ENCODE measurements at regions not wholly inside any gene's neighbourhood (a gene's known extent, or its start where the extent isn't known, plus 50 kb on each side); places are given as distances from the start of the nearest gene placed in this dataset.
"Not testable (repeated sequence)": the region's sequence is repeated elsewhere in the genome, so short reads cannot be mapped to it uniquely, and the experiment has no call there.

DNA sequence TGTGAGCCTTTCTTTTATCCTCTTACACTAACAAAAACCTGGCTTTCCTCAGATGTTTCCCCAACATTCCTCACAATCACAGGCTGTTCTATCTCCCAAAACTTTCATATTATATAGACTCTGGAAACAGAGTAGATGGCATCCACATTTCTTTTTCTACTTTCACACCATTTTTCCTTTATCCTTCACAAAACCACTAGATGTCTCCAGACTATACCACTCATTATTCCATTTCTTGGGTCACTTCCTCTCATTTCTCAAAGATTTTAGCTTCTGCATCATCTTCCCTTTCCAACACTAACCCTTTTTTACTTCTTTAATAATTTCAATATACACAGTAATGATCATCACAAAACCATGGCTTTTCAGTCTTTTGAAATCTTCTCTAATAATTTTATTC is 286.0 kb upstream of the DEPDC1 start:
- no peak for DNase-seq (ENCODE audit: low spot score)

DNA sequence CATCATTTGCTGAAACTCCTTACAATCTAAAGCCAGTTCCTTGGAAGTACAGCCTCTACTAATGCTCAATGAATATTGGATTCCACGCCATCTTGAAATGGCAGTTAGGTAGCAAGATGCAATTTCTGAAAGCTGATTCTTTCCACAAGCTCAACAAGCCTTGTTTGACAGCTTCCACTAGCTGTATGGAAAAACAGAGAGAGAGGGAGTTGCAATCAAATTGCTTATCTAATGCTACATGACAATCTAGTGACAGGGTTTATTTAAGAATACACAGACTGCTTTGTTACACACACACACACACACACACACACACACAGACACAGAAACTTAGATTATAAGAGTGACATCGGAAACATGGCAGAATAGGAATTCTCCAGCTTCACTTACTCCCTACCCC is 288.4 kb upstream of the DEPDC1 start:
- no peak for DNase-seq (ENCODE audit: low spot score)

DNA sequence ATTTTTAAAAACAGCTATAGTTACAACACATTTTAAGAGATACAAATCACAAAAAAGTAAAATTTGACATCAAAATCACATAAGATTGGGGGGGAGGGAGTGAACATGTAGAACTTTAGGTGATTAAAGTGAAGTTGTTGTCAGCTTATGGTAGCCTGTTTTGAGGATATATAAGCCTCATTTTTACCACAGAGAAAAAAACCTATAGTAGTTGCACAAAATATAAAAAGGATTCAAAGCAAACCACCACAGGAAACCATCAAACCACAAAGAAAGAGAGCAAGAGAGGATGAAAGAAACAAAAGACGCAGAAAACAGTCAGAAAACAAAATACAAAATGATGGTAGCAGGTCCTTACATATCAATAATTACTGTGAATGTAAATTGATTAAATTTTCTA is 291.9 kb upstream of the DEPDC1 start:
- DNase-seq (ENCODE audit: low spot score): no peak

DNA sequence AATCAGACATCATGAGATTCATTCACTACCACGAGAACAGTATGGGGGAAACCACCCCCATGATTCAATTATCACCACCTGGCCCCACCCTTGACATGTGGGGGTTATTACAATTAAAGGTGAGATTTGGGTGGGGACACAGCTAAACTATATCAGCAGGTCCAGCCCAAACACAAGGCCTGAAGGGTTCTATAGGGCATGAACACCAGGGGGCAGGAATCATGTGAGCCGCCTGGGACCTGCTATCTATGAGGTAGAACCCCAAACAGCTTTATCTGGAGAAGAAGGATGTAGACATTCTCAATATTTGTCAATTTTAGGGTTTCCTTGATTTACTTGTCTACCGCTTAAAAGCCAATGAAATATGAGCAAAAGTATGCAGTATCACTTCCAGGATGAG is 294.9 kb upstream of the DEPDC1 start:
- no peak for DNase-seq (ENCODE audit: low spot score)

DNA sequence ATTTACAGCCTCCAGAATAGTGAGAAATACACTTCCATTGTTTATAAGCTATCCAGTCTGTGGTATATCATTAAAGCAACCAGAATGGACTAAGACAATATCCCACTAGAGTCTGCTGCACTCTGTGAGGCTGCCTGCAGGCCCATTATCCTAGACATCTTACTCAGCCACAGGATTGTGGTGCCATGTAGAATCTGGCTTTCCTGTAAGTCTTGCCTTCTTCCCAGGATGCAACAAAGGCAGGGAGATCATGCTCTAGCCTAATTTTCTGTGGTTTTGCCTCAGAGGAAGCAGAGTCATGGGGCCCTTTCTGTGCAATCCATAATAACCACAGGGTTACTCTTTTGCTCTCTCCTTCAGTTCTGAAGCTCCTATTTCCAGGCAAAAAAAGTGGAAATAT is 299.1 kb upstream of the DEPDC1 start:
- DNase-seq (ENCODE audit: low spot score): no peak

DNA sequence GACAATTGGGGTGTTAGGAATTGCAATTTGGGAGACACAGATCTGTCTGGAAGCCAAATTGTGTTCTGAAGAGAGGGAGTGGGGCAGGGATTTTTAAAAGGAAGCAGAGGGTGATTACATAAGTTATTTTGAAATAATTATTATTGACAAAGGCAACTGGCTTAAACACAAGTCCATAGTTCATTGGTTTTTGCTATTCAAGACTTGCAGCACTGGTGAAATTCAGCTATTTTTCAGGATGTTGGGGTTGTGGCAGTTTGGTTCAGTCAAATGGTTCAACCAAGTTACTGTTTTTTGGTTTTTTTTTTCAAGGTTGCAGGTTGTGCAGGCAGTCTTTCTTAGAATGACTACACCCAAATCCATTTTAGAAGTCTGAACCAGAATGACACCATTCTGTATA is 300.0 kb upstream of the DEPDC1 start:
- no peak for DNase-seq (ENCODE audit: low spot score)

DNA sequence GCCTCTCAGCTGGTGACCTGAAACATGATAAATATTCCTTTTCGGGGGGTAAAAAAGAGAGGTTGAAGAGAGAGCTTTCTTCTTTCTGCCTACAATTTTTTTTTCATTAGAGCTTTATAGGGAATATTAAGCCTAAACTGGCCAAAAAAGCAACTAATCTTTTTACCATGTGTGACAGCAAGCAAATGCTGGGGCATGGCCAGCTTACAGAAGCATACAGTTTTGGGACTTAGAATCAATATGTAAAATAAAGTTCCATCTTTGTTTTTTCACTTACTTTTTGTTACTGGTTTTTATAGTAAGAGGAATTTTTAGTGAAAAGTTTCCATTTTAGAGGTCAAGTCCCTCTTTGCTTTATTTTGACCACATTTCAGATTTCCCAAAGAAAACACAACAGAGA is 301.2 kb upstream of the DEPDC1 start:
- DNase-seq (ENCODE audit: low spot score): no peak

DNA sequence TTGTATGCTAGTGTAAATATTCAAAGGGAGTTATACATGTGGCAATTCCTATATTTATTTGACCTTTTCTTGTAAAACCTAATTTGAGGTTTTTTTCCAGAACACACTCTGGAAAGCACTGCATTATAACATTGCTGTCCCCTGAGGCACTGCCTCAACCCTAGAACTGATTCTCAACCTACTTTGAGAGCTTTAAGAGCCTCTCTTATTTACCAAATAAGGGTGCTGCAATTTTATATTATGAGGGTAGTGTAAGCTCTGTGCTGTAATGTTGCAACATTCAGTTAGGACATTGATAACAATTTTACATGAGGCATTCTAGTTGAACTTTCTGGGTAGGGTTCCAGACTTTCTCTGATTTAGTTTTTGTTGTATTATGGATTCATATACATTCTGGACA is 302.2 kb upstream of the DEPDC1 start:
- DNase-seq (ENCODE audit: low spot score): no peak

DNA sequence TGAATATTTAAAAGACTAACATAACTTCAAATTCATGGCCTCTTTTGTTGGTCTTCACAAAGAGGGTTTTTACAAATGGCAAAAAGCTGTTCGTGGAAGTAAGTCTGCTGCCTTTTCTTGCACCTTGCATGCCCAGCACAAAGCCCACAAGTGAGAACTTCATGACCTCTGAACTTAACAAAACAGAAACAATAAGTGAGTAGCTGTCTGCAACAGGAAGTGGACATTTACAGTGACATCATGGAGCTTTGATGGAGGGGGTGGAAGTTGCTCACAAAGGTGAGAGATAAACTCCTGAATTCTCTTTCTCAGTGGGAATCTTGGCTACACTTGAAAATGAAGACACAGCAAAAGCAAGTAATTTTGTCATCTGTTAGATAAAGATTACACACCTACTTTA is 303.3 kb upstream of the DEPDC1 start:
- DNase-seq (ENCODE audit: low spot score): no peak

DNA sequence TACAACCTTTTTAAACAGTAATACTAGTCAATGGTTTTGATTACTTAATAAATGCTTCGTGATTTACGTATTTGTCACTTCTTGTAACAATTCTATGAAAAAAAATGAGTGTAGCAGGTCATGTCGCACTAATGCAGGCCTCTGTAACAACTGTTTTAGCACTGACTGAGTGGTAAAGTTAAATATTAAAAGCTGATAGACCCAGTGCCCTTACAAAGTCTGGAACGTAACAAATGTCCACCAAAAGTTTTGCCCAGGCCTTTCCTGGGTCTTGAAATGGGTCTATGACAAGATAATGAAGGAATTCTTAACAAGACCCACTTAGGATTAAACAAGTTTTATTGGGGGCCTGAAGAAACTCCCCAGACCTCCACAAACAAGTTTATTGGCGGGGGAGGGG is 304.6 kb upstream of the DEPDC1 start:
- DNase-seq (ENCODE audit: low spot score): no peak

DNA sequence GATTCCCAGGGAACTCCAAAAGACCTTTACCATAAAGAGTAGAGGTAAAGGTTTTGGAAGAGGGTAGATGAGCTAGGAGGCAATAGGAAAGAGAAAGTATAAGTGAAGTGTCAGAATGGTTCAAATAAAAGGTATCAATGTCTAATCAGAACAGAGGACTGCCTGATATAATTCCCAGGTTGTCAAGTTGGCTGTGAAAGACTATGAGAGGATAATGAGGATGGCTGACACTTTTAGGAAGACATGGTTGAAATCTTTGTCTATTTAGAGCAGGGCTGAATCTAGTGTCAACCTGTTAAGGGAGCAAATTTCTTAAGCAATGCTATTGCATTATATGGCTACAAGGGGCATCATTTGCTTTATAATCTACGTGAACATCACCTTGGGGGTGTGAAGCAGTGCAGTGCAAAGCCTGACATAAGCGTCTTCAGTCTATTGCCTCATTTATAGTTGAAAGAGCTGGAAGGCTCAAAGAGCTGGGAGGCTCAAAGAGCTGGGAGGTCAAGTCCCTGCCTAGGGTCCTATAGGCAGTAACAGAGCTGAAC is 308.3 kb upstream of the DEPDC1 start:
- DNase-seq (ENCODE audit: low spot score): no peak

DNA sequence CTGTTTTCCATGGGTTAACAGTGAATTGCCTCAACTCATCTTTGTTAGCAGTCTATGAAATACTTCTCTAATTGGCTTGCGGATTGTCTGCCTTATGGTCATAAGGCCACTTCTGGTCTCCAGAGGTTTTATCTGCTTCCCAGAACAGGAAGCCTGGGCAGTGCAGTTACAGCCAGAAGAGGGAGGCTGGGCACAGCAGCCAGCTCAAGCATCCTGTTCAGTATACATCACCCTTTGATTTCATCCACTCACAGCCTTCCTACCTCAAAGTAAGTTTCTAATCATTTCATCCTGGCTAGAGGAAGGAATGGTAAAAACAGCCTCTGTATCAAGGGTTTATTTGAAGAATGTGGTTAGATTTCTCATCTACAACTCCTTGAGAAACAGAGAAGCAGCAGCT is 311.5 kb upstream of the DEPDC1 start:
- no peak for DNase-seq (ENCODE audit: low spot score)

DNA sequence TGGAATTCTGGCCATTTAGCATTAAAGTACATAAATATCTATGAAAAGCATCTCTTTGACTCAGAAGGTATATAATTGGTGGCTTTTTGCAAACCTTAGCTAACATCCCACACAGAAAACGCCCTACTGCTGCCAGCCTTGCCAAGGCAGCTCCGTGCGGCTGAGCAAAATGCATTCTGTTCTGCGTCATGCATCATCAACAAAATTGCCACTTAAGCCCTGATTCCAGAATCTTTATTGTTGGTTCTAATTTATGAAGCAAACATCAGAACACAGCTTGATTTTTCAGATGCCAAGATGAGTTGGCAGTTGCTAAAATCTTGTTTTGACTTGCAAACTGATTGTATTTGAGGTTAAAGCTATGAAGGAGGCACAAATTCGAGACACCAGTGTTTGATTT is 314.9 kb upstream of the DEPDC1 start:
- DNase-seq (ENCODE audit: low spot score): no peak

DNA sequence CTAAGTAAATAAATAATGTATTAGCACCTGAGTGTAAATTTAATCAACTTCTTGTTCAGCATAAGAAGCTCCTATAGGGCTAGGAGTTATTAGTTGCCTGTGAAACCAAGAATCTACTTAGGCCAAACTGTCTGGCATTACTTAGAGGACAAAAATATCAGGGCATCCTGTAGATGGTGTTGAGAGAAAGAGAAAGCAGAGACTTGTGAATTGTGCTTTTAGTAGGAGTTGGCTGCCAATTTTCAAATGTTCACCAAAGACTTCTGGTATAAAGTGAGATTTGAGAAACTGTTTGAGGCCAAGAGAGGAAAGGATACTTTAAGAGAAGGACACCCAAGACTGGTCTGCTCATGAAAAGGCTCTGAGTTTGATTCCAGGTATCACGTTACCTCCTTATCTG is 315.5 kb upstream of the DEPDC1 start:
- DNase-seq (ENCODE audit: low spot score): no peak

DNA sequence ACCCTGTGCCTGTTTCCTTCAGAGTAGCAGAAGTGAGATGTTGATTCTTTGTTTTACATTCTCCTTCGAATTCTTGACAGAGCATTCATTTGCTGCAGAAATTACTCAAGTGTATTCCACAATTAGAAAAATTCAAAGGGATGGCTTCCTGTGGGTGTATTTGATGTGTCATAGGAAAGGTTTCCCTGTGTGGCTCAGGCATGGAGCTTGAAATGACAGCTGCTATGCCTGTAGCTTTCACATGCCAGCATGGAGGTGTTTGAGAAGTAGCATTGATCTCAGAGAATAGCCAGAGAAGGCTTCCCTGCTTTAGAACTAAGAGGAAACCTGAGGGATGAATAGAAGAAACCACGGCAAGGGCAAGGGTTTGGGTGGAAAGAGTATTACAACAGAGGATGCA is 317.2 kb upstream of the DEPDC1 start:
- DNase-seq (ENCODE audit: low spot score): no peak

DNA sequence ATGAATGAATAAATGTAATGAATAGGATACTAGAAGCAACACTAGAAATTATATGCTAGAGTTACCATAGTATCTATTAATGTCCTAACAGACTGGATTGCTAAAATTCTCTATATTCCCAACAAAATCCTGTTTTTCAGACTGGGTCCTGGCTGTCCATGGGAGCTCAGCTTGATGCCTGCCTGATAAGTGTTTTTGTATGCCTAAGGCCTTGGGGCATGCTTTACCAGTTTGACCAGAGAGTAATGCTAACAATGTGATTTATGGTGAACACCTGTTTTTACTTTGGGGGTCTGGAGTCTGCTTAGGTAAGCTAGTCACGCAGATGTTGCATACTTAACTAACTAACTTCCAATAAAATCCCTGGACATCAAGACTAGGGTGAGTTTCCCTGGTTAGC is 318.8 kb upstream of the DEPDC1 start:
- DNase-seq (ENCODE audit: low spot score): no peak

DNA sequence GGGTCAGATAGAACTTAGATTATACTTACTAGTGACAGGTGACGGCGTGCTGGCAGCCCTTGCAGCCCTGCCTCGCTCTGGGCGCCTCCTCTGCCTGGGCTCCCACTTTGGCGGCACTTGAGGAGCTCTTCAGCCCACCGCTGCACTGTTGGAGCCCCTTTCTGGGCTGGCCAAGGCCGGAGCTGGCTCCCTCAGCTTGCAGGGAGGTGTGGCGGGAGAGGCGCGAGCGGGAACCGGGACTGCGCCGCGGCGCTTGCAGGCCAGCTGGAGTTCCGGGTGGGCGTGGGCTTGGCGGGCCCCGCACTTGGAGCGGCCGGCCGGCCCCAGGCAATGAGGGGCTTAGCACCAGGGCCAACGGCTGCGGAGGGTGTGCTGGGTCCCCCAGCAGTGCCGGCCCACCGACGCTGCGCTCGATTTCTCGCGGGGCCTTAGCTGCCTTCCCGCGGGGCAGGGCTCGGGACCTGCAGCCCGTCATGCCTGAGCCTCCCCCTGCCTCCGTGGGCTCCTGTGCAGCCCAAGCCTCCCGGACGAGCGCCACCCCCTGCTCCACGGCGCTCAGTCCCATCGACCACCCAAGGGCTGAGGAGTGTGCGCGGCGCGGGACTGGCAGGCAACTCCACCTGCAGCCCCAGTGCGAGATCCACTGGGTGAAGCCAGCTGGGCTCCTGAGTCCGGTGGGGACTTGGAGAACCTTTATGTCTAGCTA is 320.8 kb upstream of the DEPDC1 start:
- not testable (repeated sequence) for DNase-seq (ENCODE audit: low spot score)

DNA sequence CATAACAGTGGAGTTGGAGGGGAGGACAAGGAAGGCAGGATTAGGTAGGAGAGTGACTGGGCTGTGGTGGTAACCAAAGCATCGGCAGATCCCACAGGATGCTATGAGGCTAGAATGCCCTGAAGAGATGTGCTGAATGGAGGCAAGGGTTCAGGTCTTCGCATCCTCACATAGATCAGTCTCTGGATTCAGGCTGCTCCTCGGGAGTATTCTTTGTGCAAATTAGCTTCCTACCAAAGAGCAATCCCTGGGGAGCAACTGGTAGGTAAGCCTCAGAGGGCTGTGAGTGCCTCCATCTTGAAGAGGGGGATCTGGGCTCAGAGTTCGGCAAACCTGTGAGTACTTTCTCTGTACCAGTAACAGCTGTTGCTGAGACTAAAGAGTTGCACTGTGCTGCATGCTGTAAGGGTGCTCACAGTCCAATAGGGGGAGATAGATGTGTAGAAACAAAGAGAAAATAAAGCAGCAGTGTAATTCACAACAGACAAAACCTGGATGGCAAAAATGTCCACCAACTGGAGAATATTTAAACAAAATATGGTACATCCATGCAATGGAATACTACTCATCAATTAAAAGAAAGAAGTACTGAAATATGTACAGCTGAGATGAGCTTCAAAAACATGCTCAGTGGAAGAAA is 322.4 kb upstream of the DEPDC1 start:
- peak; percentile 4 for DNase-seq (ENCODE audit: low spot score)

DNA sequence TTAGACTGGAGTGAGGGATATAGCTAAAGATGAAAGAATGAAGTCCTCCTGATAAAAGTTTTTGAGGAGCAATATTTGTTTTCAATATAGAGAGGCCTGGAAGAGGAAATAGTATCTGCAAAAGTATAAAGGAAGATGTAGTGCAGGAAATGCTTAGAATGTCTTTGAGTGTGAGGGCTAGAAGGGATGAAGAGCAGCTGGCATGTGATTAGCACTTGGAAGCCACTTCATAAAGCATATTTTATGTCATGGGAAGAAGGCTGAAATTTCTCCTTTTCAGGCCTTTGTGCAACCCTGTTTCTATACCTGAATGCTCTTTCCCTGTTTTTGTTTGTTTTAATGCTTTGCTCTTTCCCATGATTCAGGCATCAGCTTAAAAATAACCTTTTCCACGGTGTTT is 323.3 kb upstream of the DEPDC1 start:
- DNase-seq (ENCODE audit: low spot score): no peak

DNA sequence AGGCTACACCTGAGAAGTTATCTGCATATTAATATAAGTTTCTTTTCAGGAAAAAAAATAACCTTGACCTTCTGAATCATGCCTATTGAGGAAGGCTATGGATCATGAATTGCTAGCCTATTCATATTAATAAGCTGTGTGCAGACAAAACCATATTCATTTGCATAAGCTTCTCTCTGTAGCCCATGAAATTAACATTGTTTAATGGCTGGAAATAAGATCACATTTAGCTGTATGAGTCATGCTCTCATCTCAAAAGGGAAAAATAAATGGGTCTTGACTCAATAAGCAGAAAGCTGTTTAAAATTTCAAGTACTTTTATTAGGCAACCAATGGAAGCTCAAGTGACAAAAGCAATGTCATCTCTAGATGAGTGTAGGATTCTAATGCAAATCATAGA is 330.0 kb upstream of the DEPDC1 start:
- no peak for DNase-seq (ENCODE audit: low spot score)

DNA sequence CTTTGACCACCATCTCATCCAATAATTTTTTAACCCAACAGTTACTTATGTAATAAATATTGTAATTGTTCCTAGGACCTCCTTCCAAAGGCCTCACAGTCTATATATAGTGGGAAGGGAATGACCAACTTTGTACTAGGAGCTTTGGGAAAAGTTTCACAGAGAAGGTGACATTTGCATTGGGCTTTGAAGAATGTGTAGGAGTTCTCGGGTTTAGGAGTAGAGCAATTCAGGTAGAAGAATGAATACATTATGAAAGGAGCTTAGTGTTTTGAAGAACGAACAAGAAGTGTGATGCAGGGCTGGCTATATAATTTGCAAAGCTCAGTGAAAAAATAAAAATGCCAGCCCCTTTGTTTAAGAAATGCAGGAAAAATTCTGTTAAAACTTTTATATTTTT is 330.4 kb upstream of the DEPDC1 start:
- DNase-seq (ENCODE audit: low spot score): no peak

DNA sequence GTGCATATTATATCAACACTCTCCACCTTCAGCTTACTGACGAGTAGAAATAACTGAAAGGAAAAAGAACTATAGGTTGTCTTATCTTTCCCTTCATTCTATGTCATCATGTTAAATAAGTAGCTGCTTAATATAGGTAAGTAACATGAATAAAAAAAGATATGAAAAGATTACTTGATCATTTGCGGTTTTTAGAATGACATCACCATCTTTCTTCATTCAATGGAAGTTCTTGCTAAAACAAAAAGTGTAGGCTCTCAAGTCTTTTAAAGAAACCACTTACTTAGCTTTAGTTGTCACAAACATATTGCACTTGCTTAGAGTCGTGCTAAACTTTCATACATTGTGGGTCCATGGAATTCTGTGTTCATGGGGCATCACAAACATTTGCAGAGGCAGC is 331.1 kb upstream of the DEPDC1 start:
- no peak for DNase-seq (ENCODE audit: low spot score)

DNA sequence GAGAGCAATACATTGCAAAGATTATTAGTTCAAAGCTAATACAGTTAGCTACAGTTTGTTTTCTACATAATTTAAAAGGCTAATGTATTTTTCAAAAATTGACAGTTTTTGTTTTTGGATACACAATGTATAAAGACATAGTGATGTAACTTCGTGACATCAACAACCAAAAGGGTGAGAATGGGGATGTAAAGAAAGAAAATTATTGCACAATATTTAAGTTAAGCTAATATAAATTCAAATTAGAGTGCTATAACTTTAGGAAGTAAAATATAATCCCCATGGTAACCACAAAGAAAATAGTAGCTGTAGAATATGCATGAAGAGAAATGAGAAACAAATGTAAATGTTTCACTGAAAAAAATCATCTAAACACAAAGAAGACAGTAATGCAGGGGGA is 334.4 kb upstream of the DEPDC1 start:
- DNase-seq (ENCODE audit: low spot score): no peak

DNA sequence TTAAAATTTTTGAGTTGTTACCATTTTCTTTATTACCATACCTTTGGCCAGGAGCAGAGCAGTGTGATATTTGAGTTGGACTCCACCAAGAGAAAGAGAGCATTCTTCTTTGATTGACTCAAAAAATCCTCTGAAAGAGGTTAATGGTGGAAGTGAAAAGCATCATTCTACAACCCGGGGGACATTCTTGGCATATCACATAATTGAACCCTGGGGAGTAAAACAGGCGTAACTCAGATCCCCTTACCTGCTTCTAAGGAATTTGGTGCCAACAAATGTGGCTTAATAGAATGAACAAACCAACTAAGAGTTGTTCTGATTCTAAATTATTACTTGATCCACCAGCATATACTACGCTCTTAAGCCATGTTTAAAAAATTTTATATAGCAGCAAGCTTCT is 351.1 kb upstream of the DEPDC1 start:
- no peak for DNase-seq (ENCODE audit: low spot score)

All from A172 (cell line).